ENCODE measurements at regions not wholly inside any gene's neighbourhood (a gene's known extent, or its start where the extent isn't known, plus 50 kb on each side); places are given as distances from the start of the nearest gene placed in this dataset.

DNA sequence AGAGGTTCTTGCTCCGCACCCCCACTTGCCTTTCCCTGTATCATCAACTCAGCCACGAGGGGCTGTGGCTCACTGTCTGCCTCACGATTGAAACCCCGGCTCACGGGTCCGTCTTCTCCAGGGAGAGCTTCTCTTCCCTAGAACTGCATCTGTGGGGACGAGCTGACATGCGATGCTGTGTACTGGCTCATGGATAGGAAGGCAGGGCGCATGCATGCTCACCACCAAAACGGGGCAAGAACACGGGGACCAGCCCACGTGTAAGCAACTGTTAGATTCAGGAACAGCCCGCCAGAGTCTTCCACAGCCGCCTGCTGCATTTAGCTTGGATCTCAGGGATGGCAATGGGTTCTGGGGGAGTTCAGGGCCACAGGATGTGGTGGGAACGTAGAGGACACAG lies 275.9 kb upstream of the CDH4 start:
- Histone ChIP-seq H3K4me3 (ENCODE audit: low read depth, low read length) (no peak overlapping the region), H3K27me3 (ENCODE audit: control insufficient read depth, insufficient read depth, low read length) (no peaks in the 10 kb centered on the region), H3K36me3 (ENCODE audit: control insufficient read depth, insufficient read depth, low read length) (no peaks in the 10 kb centered on the region)
- ChIA-PET CTCF (interaction anchor here (0.7 kb wide), 1 partner anchor 15 kb away, joined by 4 read pairs; no protein-coding TSS in a partner anchor), POLR2A (no interaction called here)
- TF ChIP-seq CTCF (IDR thresholded peaks at IDR 0.05; ENCODE audit: insufficient read depth, low read depth, low read length), result no peak
- DNase-seq (ENCODE audit: low read depth), result no peak

DNA sequence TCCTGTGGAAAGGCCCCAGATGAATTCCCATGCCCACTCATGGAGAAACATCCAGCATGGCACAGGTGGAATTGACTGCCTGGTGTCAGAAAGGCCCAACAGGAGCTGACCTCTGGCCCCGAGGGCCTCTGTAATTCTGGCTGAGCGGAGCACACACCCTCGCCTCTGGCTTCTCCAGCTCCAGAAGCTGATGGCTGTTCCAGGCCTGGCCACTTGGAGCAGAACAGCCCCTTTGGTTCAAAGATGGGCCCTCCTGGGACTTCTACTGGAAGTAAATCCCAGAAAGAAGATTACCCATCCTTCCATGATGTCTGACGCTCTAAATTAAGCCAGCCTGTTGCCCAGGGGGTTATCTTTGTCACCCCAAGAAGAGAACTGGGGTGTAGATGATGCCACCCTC lies 275.1 kb upstream of the CDH4 start:
- POLR2A ChIA-PET, result no interaction called here
- no peak for TF ChIP-seq CTCF (IDR thresholded peaks at IDR 0.05; ENCODE audit: insufficient read depth, low read depth, low read length)
- Histone ChIP-seq H3K27me3 (ENCODE audit: control insufficient read depth, insufficient read depth, low read length) (no peaks in the 10 kb centered on the region), H3K4me3 (ENCODE audit: low read depth, low read length) (no peak overlapping the region), H3K36me3 (ENCODE audit: control insufficient read depth, insufficient read depth, low read length) (no peaks in the 10 kb centered on the region)
- CTCF ChIA-PET, result no interaction called here
- DNase-seq (ENCODE audit: low read depth), result no peak

- DNase-seq (ENCODE audit: low read depth), result no peak
- no peak overlapping the region for H3K4me3 ChIP-seq (ENCODE audit: low read depth, low read length)
- ChIA-PET POLR2A (no interaction called here), CTCF (no interaction called here)
- TF ChIP-seq CTCF (IDR thresholded peaks at IDR 0.05; ENCODE audit: insufficient read depth, low read depth, low read length), result no peak
- no peaks in the 10 kb centered on the region for H3K27me3 ChIP-seq (ENCODE audit: control insufficient read depth, insufficient read depth, low read length)
- H3K36me3 ChIP-seq (ENCODE audit: control insufficient read depth, insufficient read depth, low read length), result no peaks in the 10 kb centered on the region
These were observed 274.2 kb upstream of the CDH4 start for GRCh38 chr20:60977901-60978300.

GRCh38 chr20:60984666-60985065 lies 267.4 kb upstream of the CDH4 start:
- DNase-seq (ENCODE audit: low read depth), result no peak
- no peaks in the 10 kb centered on the region for H3K36me3 ChIP-seq (ENCODE audit: control insufficient read depth, insufficient read depth, low read length)
- no peaks in the 10 kb centered on the region for H3K27me3 ChIP-seq (ENCODE audit: control insufficient read depth, insufficient read depth, low read length)
- no peak for TF ChIP-seq CTCF (IDR thresholded peaks at IDR 0.05; ENCODE audit: insufficient read depth, low read depth, low read length)
- ChIA-PET POLR2A (no interaction called here), CTCF (interaction anchor here (1.4 kb wide), 1 partner anchor 244 kb away, joined by 5 read pairs; no protein-coding TSS in a partner anchor)
- H3K4me3 ChIP-seq (ENCODE audit: low read depth, low read length), result no peak overlapping the region

GRCh38 chr20:60986506-60987156 lies 265.4 kb upstream of the CDH4 start:
- Histone ChIP-seq H3K4me3 (ENCODE audit: low read depth, low read length) (no peak overlapping the region), H3K27me3 (ENCODE audit: control insufficient read depth, insufficient read depth, low read length) (no peaks in the 10 kb centered on the region), H3K36me3 (ENCODE audit: control insufficient read depth, insufficient read depth, low read length) (no peaks in the 10 kb centered on the region)
- POLR2A ChIA-PET, result no interaction called here
- DNase-seq (ENCODE audit: low read depth), result no peak
- CTCF ChIA-PET, result interaction anchor here (1.0 kb wide), 1 partner anchor 266 kb away, joined by 3 read pairs; no protein-coding TSS in a partner anchor
- no peak for TF ChIP-seq CTCF (IDR thresholded peaks at IDR 0.05; ENCODE audit: insufficient read depth, low read depth, low read length)
